ENCODE measurements at regions not wholly inside any gene's neighbourhood (a gene's known extent, or its start where the extent isn't known, plus 50 kb on each side); places are given as distances from the start of the nearest gene placed in this dataset.

DNA sequence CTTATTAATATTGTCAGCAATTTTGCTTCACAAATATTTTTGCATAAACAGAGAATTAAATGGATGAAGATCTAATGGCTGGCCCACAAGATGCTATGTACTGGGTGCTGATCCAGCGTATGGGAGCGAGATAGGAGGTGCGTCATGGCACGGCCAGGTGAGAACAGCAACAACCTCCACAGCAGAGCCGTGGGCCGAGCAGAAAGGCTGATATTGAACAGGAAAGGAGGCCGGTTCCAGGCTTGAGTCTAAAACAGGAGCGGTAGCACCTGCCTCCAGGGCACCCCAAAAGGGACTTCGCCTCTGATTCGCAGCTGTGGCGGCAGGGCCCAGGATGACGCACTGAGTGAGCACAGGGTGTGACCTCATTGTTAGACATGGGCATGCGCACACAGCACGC, 1502.1 kb downstream of the TBC1D22A start:
- Histone ChIP-seq H2AFZ (replicated peaks; ENCODE audit: low read length, poor library complexity) (no peak overlapping the region), H2AK5ac (ENCODE audit: low read depth, low read length) (no peak overlapping the region), H3K56ac (ENCODE audit: extremely low read depth, insufficient read depth, low read length) (no peak overlapping the region), H4K5ac (ENCODE audit: low read depth, low read length) (no peak overlapping the region), H3K9ac (ENCODE audit: low read depth, low read length) (no peak overlapping the region), H2BK20ac (ENCODE audit: low read depth, low read length) (no peak overlapping the region), H3K4me3 (ENCODE audit: insufficient read depth, low read depth, low read length) (no peak overlapping the region), H3K4me2 (ENCODE audit: low read depth, low read length) (no peak overlapping the region), H3K27me3 (ENCODE audit: control insufficient read depth, insufficient read depth, low read length) (no peaks in the 10 kb centered on the region), H2BK5ac (ENCODE audit: low read depth, low read length, poor library complexity, severe bottlenecking) (no peak overlapping the region), H3K9me3 (ENCODE audit: control insufficient read depth, insufficient read depth, low read length) (peaks cover 66% of the 10 kb centered on the region), H3K14ac (replicated peaks; ENCODE audit: low read depth, low read length) (no peak overlapping the region), H3K4ac (ENCODE audit: low read depth, low read length) (no peak overlapping the region), H4K8ac (ENCODE audit: low read depth in 2 of 2, low read length in 2 of 2) (no peak overlapping the region), H3K4me1 (ENCODE audit: control insufficient read depth, insufficient read depth, low read length) (no peaks in the 10 kb centered on the region), H4K20me1 (ENCODE audit: insufficient read depth, low read length) (no peaks in the 10 kb centered on the region), H4K91ac (ENCODE audit: insufficient read depth, low read depth, low read length) (no peak overlapping the region), H2BK120ac (ENCODE audit: low read depth, low read length) (no peak overlapping the region), H3K27ac (ENCODE audit: insufficient read depth, low read length) (no peak overlapping the region), H3K23ac (ENCODE audit: low read depth, low read length) (no peak overlapping the region), H3K36me3 (ENCODE audit: control insufficient read depth, insufficient read depth, low read length) (no peaks in the 10 kb centered on the region), H2AK9ac (replicated peaks; ENCODE audit: low read depth, low read length, poor library complexity) (no peak overlapping the region), H3K9me1 (ENCODE audit: insufficient read depth, low read length) (no peaks in the 10 kb centered on the region), H3K18ac (ENCODE audit: low read depth, low read length) (no peak overlapping the region), H2BK15ac (ENCODE audit: low read depth, low read length) (no peak overlapping the region), H3K79me1 (ENCODE audit: low read depth in 1 of 2, low read length in 2 of 2) (no peaks in the 10 kb centered on the region)
- dilution Hi-C loops (cut with HindIII; ENCODE audit: low sequenced_read_pairs, unreplicated experiment) = no loop called here
- in situ Hi-C loops (cut with MboI; ENCODE audit: low sequenced_read_pairs) = no loop called here
- 69% methylated on average over 7 of the region's 14 CpGs; no CpG with 5 or more reads in 1 of the 2 experiments for WGBS, 2 experiments (ENCODE audit: extremely low coverage in 2 of 2, insufficient read length in 1 of 2)
- TF ChIP-seq ELK1 (IDR thresholded peaks at IDR 0.05; ENCODE audit: borderline replicate concordance, low read depth, low read length) (no peak), MAFK (IDR thresholded peaks at IDR 0.05; ENCODE audit: low read depth, low read length) (no peak)
- TF ChIP-seq, protein P1, sequence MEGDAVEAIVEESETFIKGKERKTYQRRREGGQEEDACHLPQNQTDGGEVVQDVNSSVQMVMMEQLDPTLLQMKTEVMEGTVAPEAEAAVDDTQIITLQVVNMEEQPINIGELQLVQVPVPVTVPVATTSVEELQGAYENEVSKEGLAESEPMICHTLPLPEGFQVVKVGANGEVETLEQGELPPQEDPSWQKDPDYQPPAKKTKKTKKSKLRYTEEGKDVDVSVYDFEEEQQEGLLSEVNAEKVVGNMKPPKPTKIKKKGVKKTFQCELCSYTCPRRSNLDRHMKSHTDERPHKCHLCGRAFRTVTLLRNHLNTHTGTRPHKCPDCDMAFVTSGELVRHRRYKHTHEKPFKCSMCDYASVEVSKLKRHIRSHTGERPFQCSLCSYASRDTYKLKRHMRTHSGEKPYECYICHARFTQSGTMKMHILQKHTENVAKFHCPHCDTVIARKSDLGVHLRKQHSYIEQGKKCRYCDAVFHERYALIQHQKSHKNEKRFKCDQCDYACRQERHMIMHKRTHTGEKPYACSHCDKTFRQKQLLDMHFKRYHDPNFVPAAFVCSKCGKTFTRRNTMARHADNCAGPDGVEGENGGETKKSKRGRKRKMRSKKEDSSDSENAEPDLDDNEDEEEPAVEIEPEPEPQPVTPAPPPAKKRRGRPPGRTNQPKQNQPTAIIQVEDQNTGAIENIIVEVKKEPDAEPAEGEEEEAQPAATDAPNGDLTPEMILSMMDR (conservative IDR thresholded peaks at IDR 0.05; ENCODE audit: low read depth, low read length) = no peak
- ChIA-PET CTCF (no interaction called here), POLR2A (ENCODE audit: unreplicated experiment) (no interaction called here)
- no TSS peak for BruUV-seq (replicated peaks)
- intact Hi-C loops (cut with micrococcal nuclease) = no loop called here
- DNase-seq (no peak), ATAC-seq (ENCODE audit: low read depth) (no peak)

All from IMR-90 (cell line).